Nephron progenitor cell (in vitro differentiated cells): ENCODE measurements at regions not wholly inside any gene's neighbourhood (a gene's known extent, or its start where the extent isn't known, plus 50 kb on each side); places are given as distances from the start of the nearest gene placed in this dataset.
"Not testable (repeated sequence)": the region's sequence is repeated elsewhere in the genome, so short reads cannot be mapped to it uniquely, and the experiment has no call there.

Source experiments
- DNase-seq: peaks from one replicate; pipeline ENCODE4 v3.0.0; 2021
- H3K27ac Mint-ChIP-seq: 2 replicates; pipeline ENCODE4 v1.8.0; 2021; ENCODE audit warnings: mild to moderate bottlenecking, moderate library complexity, mixed read lengths
- H3K27me3 Mint-ChIP-seq: 2 replicates; pipeline ENCODE4 v1.8.0; 2021; ENCODE audit warnings: mild to moderate bottlenecking, low read depth, mixed read lengths; ENCODE audit not compliant: poor library complexity
- H3K36me3 Mint-ChIP-seq: 2 replicates; pipeline ENCODE4 v1.8.0; 2021; ENCODE audit warnings: low read depth, mixed read lengths
- H3K4me1 Mint-ChIP-seq: 2 replicates; pipeline ENCODE4 v1.8.0; 2021; ENCODE audit warnings: mixed read lengths
- H3K4me3 Mint-ChIP-seq: 2 replicates; pipeline ENCODE4 v1.8.0; 2021; ENCODE audit warnings: mild to moderate bottlenecking, moderate library complexity, mixed read lengths
- H3K9me3 Mint-ChIP-seq: 2 replicates; pipeline ENCODE4 v1.8.0; 2021; ENCODE audit warnings: mild to moderate bottlenecking, moderate library complexity, mixed read lengths
- CTCF ChIP-seq: fragments of 200-600 bp; sonication (generic); IDR thresholded peaks from 2 replicates; pipeline ENCODE4 v1.5.0; 2021; ENCODE audit warnings: antibody characterized with exemption

- Mint-ChIP-seq H3K9me3 (no peaks in the 10 kb centered on the region), H3K27ac (no peak overlapping the region), H3K36me3 (no peaks in the 10 kb centered on the region), H3K4me1 (no peaks in the 10 kb centered on the region), H3K4me3 (no peak overlapping the region), H3K27me3 (peaks cover 5% of the 10 kb centered on the region)
- no peak for DNase-seq
- TF ChIP-seq CTCF, result no peak
These were observed 99.1 kb upstream of the NAP1L1 start for GRCh38 chr12:76183459-76184186.

- H3K27ac Mint-ChIP-seq, result no peak overlapping the region
- H3K36me3 Mint-ChIP-seq, result no peaks in the 10 kb centered on the region
- H3K27me3 Mint-ChIP-seq, result peaks cover 5% of the 10 kb centered on the region
- no peaks in the 10 kb centered on the region for H3K9me3 Mint-ChIP-seq
- no peak overlapping the region for H3K4me3 Mint-ChIP-seq
- DNase-seq, result no peak
- TF ChIP-seq CTCF, result no peak
- no peaks in the 10 kb centered on the region for H3K4me1 Mint-ChIP-seq
These were observed 96.2 kb upstream of the NAP1L1 start for GRCh38 chr12:76180401-76181277.

- no peak overlapping the region for H3K27ac Mint-ChIP-seq
These were observed 94.0 kb upstream of the NAP1L1 start for GRCh38 chr12:76178452-76178851.

GRCh38 chr12:76177821-76178220, 93.3 kb upstream of the NAP1L1 start:
- DNase-seq, result no peak
- peaks cover 4% of the 10 kb centered on the region for H3K4me1 Mint-ChIP-seq
- peaks cover 9% of the 10 kb centered on the region for H3K27me3 Mint-ChIP-seq
- H3K9me3 Mint-ChIP-seq, result no peaks in the 10 kb centered on the region
- no peak overlapping the region for H3K4me3 Mint-ChIP-seq
- no peak overlapping the region for H3K27ac Mint-ChIP-seq
- H3K36me3 Mint-ChIP-seq, result no peaks in the 10 kb centered on the region
- TF ChIP-seq CTCF, result no peak

More at GRCh38 chr12:76178452-76178851, 94.0 kb upstream of the NAP1L1 start:
- no peaks in the 10 kb centered on the region for H3K9me3 Mint-ChIP-seq
- H3K4me3 Mint-ChIP-seq, result no peak overlapping the region
- no peaks in the 10 kb centered on the region for H3K36me3 Mint-ChIP-seq
- peaks cover 7% of the 10 kb centered on the region for H3K27me3 Mint-ChIP-seq
- no peaks in the 10 kb centered on the region for H3K4me1 Mint-ChIP-seq
- TF ChIP-seq CTCF, result no peak
- DNase-seq, result no peak

GRCh38 chr12:76176940-76177339, 92.5 kb upstream of the NAP1L1 start:
- Mint-ChIP-seq H3K4me3 (no peak overlapping the region), H3K27me3 (peaks cover 9% of the 10 kb centered on the region), H3K36me3 (no peaks in the 10 kb centered on the region), H3K9me3 (no peaks in the 10 kb centered on the region), H3K27ac (no peak overlapping the region), H3K4me1 (peaks cover 4% of the 10 kb centered on the region)
- DNase-seq, result no peak
- TF ChIP-seq CTCF, result no peak

- H3K27ac Mint-ChIP-seq, DNase-seq, H3K36me3 Mint-ChIP-seq, H3K9me3 Mint-ChIP-seq, H3K4me1 Mint-ChIP-seq, H3K4me3 Mint-ChIP-seq, H3K27me3 Mint-ChIP-seq: not testable (repeated sequence)
These were observed 91.5 kb upstream of the NAP1L1 start for GRCh38 chr12:76175946-76176345.
